ENCODE measurements at regions not wholly inside any gene's neighbourhood (a gene's known extent, or its start where the extent isn't known, plus 50 kb on each side); places are given as distances from the start of the nearest gene placed in this dataset.

DNA sequence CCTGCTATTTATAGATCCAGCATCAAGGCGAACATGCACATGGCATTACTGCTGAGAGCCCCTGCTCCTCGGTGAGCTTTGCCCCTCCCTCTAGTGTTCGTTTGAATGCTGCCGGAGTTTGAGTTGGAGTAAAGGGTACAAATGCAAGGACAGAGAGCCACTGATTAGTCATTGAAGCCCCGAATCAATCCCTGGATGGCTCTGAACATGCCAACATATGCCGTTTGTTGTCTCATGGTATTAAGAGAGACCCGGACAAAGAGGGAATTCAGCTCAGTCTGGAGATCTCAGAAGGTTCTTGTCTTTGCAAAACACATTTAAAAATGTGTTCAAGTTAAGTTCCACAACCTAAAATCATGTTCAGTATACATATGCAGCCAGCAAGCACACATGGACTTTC, 789.2 kb upstream of the NR2F2 start:
- no peak for DNase-seq

- no peak for DNase-seq
Measured at GRCh38 chr15:95549168-95549738, 781.2 kb upstream of the NR2F2 start.

- DNase-seq: no peak
Measured at GRCh38 chr15:95550702-95551101, 779.8 kb upstream of the NR2F2 start.

DNA sequence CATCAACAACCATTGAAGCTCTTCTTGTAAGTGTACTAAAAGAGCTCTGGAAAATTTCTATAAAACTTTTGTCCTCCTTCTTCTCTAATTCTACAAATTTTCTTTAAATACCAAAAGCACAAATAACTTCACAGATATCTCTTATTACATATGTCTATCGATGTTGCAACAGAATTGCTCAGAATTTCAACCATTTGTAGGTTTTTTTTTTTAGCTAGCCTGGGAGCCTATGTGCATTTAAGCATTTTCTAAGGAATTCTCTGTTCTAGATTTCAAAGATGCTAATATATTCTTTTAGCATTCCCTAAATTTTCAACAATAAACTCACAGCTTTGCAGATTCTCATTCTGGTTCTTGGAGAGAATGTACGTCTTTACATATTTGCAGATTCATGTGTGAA, 774.3 kb upstream of the NR2F2 start:
- no peak for DNase-seq

GRCh38 chr15:95556866-95557225, 773.7 kb upstream of the NR2F2 start:
- no peak for DNase-seq

GRCh38 chr15:95557226-95558046, 773.1 kb upstream of the NR2F2 start:
- no peak for DNase-seq

DNA sequence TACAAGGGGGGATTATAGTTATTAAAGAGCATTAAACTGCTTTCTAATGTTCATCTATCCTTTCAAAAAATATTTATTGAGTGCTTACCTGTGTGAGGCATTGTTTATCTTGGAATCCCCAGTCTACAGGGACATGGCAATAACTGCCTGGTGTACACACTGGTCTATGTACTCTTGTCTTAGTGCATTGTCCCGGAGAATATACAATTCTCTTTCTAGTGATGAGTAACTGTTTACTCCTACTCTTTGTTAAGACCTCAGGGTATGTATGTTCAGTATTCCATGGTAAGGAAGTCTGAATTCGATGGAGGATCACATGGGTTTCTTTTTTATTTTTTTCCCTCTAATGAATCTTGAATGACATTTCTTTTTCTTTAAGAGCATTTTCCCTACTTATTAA, 772.4 kb upstream of the NR2F2 start:
- DNase-seq: no peak

DNA sequence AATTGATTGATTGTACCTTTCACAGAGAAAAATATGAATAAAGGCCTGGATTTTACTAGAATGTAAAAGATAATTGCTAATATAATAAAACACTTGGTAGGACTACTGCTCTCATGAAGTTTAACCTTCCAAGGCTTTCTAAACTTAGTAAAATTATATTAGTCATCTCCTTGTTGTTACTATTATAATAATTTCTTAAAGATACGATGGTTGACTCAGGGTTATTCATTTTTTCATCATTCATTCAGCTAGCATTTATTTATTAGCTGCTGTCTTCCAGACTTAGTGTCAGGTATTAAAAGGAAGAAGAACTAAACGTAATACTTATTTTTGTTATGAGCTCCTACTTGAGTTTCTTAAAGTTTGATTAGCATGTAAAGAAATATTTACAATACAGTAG, 771.6 kb upstream of the NR2F2 start:
- no peak for DNase-seq

- no peak for DNase-seq
Measured at GRCh38 chr15:95559875-95560394, 770.6 kb upstream of the NR2F2 start.

GRCh38 chr15:95561463-95561862, 769.0 kb upstream of the NR2F2 start:
- DNase-seq: no peak

- DNase-seq: no peak
Measured at GRCh38 chr15:95563634-95564033, 766.9 kb upstream of the NR2F2 start.

DNA sequence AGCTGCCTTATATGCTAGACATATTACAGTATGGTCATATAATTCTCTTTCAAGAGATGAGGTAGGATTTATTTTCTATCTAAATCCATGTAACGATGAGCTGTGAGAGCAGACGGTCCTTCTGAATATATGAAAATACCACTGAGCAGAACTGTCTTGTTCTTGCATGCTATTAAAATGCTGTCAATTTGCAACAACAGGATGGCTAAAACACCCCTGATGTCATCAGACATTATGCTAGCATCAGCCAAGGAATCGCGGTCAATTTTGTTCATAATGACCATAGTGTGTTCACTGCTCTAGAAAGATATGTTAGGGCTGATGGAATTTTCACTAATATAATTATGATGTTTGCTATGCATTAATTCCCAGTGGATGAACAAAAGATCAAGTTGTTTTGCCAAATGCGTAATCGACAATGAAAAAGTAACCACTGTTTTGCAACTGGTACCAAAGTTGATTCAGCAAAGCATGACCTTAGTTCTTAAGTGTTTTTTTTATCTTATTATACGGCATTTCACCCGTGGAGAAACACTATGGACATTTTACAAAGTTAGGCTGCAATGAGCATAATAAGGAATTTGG, 765.4 kb upstream of the NR2F2 start:
- no peak for DNase-seq

GRCh38 chr15:95565690-95566089, 764.8 kb upstream of the NR2F2 start:
- no peak for DNase-seq

GRCh38 chr15:95567686-95568085, 762.8 kb upstream of the NR2F2 start:
- no peak for DNase-seq

DNA sequence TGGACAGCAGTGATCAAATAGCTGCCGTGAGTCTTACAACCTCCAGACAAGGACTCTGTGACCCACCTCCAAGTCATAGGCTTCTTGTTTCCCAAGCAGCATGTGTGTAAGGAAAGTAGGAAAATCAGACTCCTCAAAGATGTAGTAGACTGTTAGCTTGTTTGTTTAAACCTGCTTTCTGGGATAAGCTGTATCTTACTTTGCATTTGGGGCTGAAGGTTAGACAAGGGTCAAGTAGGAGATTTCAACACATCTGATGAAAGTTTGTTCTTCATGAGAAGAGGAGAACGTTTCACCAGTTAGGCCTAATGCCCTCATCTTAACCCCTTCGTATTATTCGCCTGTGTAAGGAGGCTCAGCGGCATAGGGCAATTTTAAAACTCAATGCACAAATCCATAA, 756.4 kb upstream of the NR2F2 start:
- DNase-seq: no peak

DNA sequence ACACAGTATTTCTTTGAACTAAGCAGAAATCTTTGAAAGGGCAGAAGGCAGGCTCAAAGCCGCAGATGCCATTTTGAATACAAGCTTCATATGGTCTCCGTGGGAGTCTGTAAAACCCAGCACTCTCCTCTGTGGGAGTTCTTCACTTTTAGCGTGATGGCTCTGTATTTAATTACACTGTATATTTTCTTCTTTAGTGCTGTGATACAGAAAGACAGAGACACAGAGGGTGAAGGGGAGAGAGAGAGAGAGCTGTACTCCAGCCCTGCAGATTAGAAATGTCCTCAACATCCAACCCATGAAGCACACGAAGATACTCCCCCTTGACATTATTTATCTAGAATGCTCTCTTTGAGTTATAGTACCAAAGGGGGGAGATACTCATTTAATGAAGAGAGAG, 752.6 kb upstream of the NR2F2 start:
- DNase-seq: no peak

- no peak for DNase-seq
Measured at GRCh38 chr15:95580121-95580520, 750.4 kb upstream of the NR2F2 start.

DNA sequence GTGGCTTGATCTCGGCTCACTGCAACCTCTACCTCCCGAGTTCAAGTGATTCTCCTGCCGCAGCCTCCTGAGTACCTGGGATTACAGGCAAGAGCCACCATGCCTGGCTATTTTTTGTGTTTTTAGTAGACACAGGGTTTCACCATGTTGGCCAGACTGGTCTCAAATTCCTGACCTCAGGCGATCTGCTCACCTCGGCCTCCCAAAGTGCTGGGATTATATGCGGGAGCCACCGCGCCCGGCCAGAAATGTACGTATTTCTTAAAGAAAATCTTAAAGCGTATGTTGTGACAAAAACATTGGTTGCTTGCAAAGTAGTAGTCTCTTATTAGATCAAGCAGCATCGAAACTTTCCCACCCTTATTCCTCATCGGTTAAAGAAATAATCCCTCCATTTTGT, 748.9 kb upstream of the NR2F2 start:
- no peak for DNase-seq

- DNase-seq: no peak
Measured at GRCh38 chr15:95584088-95584487, 746.4 kb upstream of the NR2F2 start.

DNA sequence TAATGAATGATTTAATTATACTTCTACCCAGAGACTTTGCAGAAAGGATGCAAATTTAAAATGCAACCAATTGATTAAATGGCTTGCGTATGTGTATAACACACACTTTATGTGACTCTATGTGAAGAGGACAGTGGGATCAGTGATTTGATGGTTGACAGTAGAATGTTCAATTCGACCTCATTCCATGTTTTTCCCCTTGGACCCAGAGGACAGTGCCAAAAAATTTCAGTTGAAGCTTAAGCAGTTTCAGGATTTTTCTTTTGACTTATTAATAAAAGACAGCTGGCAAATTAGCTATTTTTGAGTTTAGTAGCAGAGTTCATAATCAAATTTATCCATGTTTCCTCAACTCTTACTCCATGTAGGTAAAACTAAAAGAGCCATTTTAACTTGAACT, 742.4 kb upstream of the NR2F2 start:
- DNase-seq: no peak

GRCh38 chr15:95590533-95591044, 739.9 kb upstream of the NR2F2 start:
- DNase-seq: no peak

- no peak for DNase-seq
Measured at GRCh38 chr15:95591270-95591669, 739.2 kb upstream of the NR2F2 start.

GRCh38 chr15:95591886-95592285, 738.6 kb upstream of the NR2F2 start:
- DNase-seq: no peak

DNA sequence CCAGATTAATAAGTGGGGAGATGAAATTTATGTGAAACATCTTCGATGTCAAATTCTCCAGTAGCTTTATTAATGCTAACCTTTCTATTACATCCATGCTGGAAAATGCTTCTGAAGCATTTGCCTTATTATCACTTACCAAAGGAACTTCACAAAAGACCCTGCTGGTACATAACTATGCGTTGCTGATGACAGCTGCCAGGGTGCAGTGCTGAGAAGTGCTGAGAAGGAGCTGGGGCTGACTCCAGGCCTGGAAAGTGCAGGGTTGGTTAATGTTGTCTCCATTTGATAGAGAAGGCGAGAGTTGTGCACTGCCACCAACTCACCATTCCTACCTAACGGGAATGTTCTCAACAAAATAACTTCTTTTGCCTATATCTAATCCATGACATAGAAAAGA, 736.0 kb upstream of the NR2F2 start:
- no peak for DNase-seq

Measured in T-helper 9 cell (primary cell).